ENCODE measurements at regions not wholly inside any gene's neighbourhood (a gene's known extent, or its start where the extent isn't known, plus 50 kb on each side); places are given as distances from the start of the nearest gene placed in this dataset.

GRCh38 chr1:216793973-216794372 lies 70.7 kb upstream of the ESRRG start:
- no peak for TF ChIP-seq CTCF (IDR thresholded peaks at IDR 0.05; ENCODE audit: control extremely low read depth, extremely low read depth, low read depth, missing control alignments)
- DNase-seq (ENCODE audit: extremely low spot score): no peak
- ChIA-PET POLR2A (no interaction called here), CTCF (no interaction called here)

DNA sequence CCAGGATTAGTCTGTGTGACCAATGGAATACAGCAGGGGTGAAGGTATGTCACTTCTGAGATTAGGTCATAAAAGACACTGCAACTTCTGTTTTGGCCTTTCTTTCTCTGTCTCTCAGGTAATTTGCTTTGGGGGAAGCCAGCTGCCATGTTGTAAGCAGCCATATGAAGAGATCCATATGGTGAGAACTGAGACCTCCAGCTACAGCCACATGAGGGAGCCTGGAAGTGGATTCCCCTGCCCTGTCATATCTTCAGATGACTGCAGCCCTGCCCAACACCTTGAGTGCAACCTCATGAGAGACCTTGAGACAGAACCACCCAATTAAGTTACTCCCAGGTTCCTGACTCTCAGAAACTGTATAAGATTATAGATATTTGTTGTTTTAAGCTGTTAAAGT lies 70.1 kb upstream of the ESRRG start:
- no peak for TF ChIP-seq CTCF (IDR thresholded peaks at IDR 0.05; ENCODE audit: control extremely low read depth, extremely low read depth, low read depth, missing control alignments)
- POLR2A ChIA-PET: no interaction called here
- CTCF ChIA-PET: interaction anchor here (0.8 kb wide), 1 partner anchor 8 kb away, joined by 3 read pairs; no protein-coding TSS in a partner anchor
- DNase-seq (ENCODE audit: extremely low spot score): no peak

- DNase-seq (ENCODE audit: extremely low spot score): no peak
- ChIA-PET POLR2A (no interaction called here), CTCF (no interaction called here)
- no peak for TF ChIP-seq CTCF (IDR thresholded peaks at IDR 0.05; ENCODE audit: control extremely low read depth, extremely low read depth, low read depth, missing control alignments)
Observed at GRCh38 chr1:216788671-216789070, 65.4 kb upstream of the ESRRG start.

DNA sequence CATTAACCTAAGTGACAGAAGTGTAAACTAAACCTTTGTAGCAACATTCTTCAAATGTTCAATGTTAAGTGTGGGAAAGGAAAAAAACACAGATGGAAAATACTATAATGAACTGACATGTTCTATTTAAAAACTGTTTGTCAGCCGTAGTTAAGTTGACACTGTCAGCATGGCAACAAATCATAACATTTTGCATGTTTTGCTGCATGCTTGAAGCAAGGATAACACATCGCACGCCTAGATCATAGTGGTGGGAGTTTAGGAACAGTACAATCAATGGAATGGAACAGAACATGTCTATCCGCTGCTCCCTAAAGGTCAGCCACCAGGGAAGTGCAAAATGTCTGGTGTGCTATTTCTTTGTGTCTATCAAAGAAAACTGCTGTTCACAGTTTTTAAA lies 62.5 kb upstream of the ESRRG start:
- no peak for TF ChIP-seq CTCF (IDR thresholded peaks at IDR 0.05; ENCODE audit: control extremely low read depth, extremely low read depth, low read depth, missing control alignments)
- CTCF ChIA-PET: interaction anchor here (1.1 kb wide), 1 partner anchor 8 kb away, joined by 3 read pairs; no protein-coding TSS in a partner anchor
- DNase-seq (ENCODE audit: extremely low spot score): no peak
- POLR2A ChIA-PET: no interaction called here

GRCh38 chr1:216785221-216785620 lies 62.0 kb upstream of the ESRRG start:
- TF ChIP-seq CTCF (IDR thresholded peaks at IDR 0.05; ENCODE audit: control extremely low read depth, extremely low read depth, low read depth, missing control alignments): no peak
- DNase-seq (ENCODE audit: extremely low spot score): no peak
- ChIA-PET POLR2A (no interaction called here), CTCF (interaction anchor here (1.1 kb wide), 1 partner anchor 8 kb away, joined by 3 read pairs; no protein-coding TSS in a partner anchor)

- TF ChIP-seq CTCF (IDR thresholded peaks at IDR 0.05; ENCODE audit: control extremely low read depth, extremely low read depth, low read depth, missing control alignments): no peak
- ChIA-PET POLR2A (no interaction called here), CTCF (interaction anchor here (1.0 to 1.3 kb wide), 2 partner anchors 28 to 30 kb away, joined by 3 read pairs; no protein-coding TSS in a partner anchor)
- DNase-seq (ENCODE audit: extremely low spot score): no peak
Observed at GRCh38 chr1:216779686-216780085, 56.5 kb upstream of the ESRRG start.

GRCh38 chr1:216778737-216779136 lies 55.5 kb upstream of the ESRRG start:
- TF ChIP-seq CTCF (IDR thresholded peaks at IDR 0.05; ENCODE audit: control extremely low read depth, extremely low read depth, low read depth, missing control alignments): no peak
- DNase-seq (ENCODE audit: extremely low spot score): no peak
- ChIA-PET CTCF (interaction anchor here (1.0 kb wide), 2 partner anchors 23 to 33 kb away, joined by 3 read pairs; no protein-coding TSS in a partner anchor), POLR2A (no interaction called here)

Measured in GM10248 (cell line).